AG08396 (cell line): ENCODE measurements at regions not wholly inside any gene's neighbourhood (a gene's known extent, or its start where the extent isn't known, plus 50 kb on each side); places are given as distances from the start of the nearest gene placed in this dataset.
"Not testable (repeated sequence)": the region's sequence is repeated elsewhere in the genome, so short reads cannot be mapped to it uniquely, and the experiment has no call there.

Experiments used
- DNase-seq: peaks from one replicate; pipeline ENCODE4 v3.0.0; 2012; ENCODE audit warnings: low spot score, mixed read lengths

- DNase-seq = no peak
Observed at GRCh38 chr6:26175033-26175427, 87.8 kb downstream of the HFE start.

GRCh38 chr6:26175428-26176181, 88.4 kb downstream of the HFE start:
- DNase-seq = peak; percentile 46

GRCh38 chr6:26179675-26180074, 92.4 kb downstream of the HFE start:
- DNase-seq = no peak

- no peak for DNase-seq
Observed at GRCh38 chr6:26180346-26180745, 93.1 kb downstream of the HFE start.

GRCh38 chr6:26183237-26183580, 96.0 kb downstream of the HFE start:
- DNase-seq = no peak

GRCh38 chr6:26183581-26184366, 96.5 kb downstream of the HFE start:
- peak; percentile 54 for DNase-seq

GRCh38 chr6:26184367-26184891, 97.2 kb downstream of the HFE start:
- DNase-seq = no peak

- DNase-seq = no peak
Observed at GRCh38 chr6:26185004-26185403, 97.8 kb downstream of the HFE start.

GRCh38 chr6:26185802-26186201, 98.6 kb downstream of the HFE start:
- no peak for DNase-seq

- DNase-seq = no peak
Observed at GRCh38 chr6:26186652-26187051, 99.4 kb downstream of the HFE start.

GRCh38 chr6:26187292-26187691, 100.1 kb downstream of the HFE start:
- DNase-seq = no peak

GRCh38 chr6:26187981-26188635, 100.9 kb downstream of the HFE start:
- no peak for DNase-seq

- not testable (repeated sequence) for DNase-seq
Observed at GRCh38 chr6:26191512-26191911, 104.3 kb downstream of the HFE start.

- no peak for DNase-seq
Observed at GRCh38 chr6:26193467-26194328, 106.5 kb downstream of the HFE start.

GRCh38 chr6:26194329-26194701, 107.1 kb downstream of the HFE start:
- DNase-seq = no peak

- DNase-seq = no peak
Observed at GRCh38 chr6:26194816-26195375, 107.7 kb downstream of the HFE start.

- DNase-seq = peak; percentile 86
Observed at GRCh38 chr6:26195376-26195923, 108.2 kb downstream of the HFE start.

- DNase-seq = no peak
Observed at GRCh38 chr6:26195924-26196845, 109.0 kb downstream of the HFE start.

GRCh38 chr6:26196846-26197635, 109.8 kb downstream of the HFE start:
- peak; percentile 87 for DNase-seq

GRCh38 chr6:26197636-26197932, 110.4 kb downstream of the HFE start:
- no peak for DNase-seq
